ENCODE measurements at regions not wholly inside any gene's neighbourhood (a gene's known extent, or its start where the extent isn't known, plus 50 kb on each side); places are given as distances from the start of the nearest gene placed in this dataset.

GRCh38 chr9:1219284-1219683 lies 169.1 kb downstream of the DMRT2 start:
- Histone ChIP-seq H3K36me3 (ENCODE audit: control insufficient read depth, insufficient read depth, low read length) (no peaks in the 10 kb centered on the region), H3K4me3 (ENCODE audit: low read depth, low read length) (no peak overlapping the region), H3K27me3 (ENCODE audit: control insufficient read depth, insufficient read depth, low read length) (no peaks in the 10 kb centered on the region)
- DNase-seq (ENCODE audit: low read depth), result peak; percentile 48
- no peak for TF ChIP-seq CTCF (IDR thresholded peaks at IDR 0.05; ENCODE audit: insufficient read depth, low read length, severe bottlenecking)
- FAIRE-seq, result no peak

- FAIRE-seq, result no peak
- H3K36me3 ChIP-seq (ENCODE audit: control insufficient read depth, insufficient read depth, low read length), result no peaks in the 10 kb centered on the region
- no peak for TF ChIP-seq CTCF (IDR thresholded peaks at IDR 0.05; ENCODE audit: insufficient read depth, low read length, severe bottlenecking)
- no peak overlapping the region for H3K4me3 ChIP-seq (ENCODE audit: low read depth, low read length)
- no peak for DNase-seq (ENCODE audit: low read depth)
- no peaks in the 10 kb centered on the region for H3K27me3 ChIP-seq (ENCODE audit: control insufficient read depth, insufficient read depth, low read length)
Measured at GRCh38 chr9:1221298-1221697, 171.1 kb downstream of the DMRT2 start.

GRCh38 chr9:1222511-1222910 lies 172.4 kb downstream of the DMRT2 start:
- peak; percentile 82 for DNase-seq (ENCODE audit: low read depth)
- FAIRE-seq, result no peak
- Histone ChIP-seq H3K36me3 (ENCODE audit: control insufficient read depth, insufficient read depth, low read length) (no peaks in the 10 kb centered on the region), H3K4me3 (ENCODE audit: low read depth, low read length) (no peak overlapping the region), H3K27me3 (ENCODE audit: control insufficient read depth, insufficient read depth, low read length) (no peaks in the 10 kb centered on the region)
- TF ChIP-seq CTCF (IDR thresholded peaks at IDR 0.05; ENCODE audit: insufficient read depth, low read length, severe bottlenecking), result no peak

- Histone ChIP-seq H3K27me3 (ENCODE audit: control insufficient read depth, insufficient read depth, low read length) (no peaks in the 10 kb centered on the region), H3K4me3 (ENCODE audit: low read depth, low read length) (no peak overlapping the region), H3K36me3 (ENCODE audit: control insufficient read depth, insufficient read depth, low read length) (no peaks in the 10 kb centered on the region)
- no peak for FAIRE-seq
- TF ChIP-seq CTCF (IDR thresholded peaks at IDR 0.05; ENCODE audit: insufficient read depth, low read length, severe bottlenecking), result no peak
- peak; percentile 79 for DNase-seq (ENCODE audit: low read depth)
Measured at GRCh38 chr9:1231998-1232919, 182.1 kb downstream of the DMRT2 start.

- no peak for TF ChIP-seq CTCF (IDR thresholded peaks at IDR 0.05; ENCODE audit: insufficient read depth, low read length, severe bottlenecking)
- DNase-seq (ENCODE audit: low read depth), result no peak
- H3K27me3 ChIP-seq (ENCODE audit: control insufficient read depth, insufficient read depth, low read length), result no peaks in the 10 kb centered on the region
- no peak overlapping the region for H3K4me3 ChIP-seq (ENCODE audit: low read depth, low read length)
- no peaks in the 10 kb centered on the region for H3K36me3 ChIP-seq (ENCODE audit: control insufficient read depth, insufficient read depth, low read length)
- FAIRE-seq, result no peak
Measured at GRCh38 chr9:1233568-1233967, 183.4 kb downstream of the DMRT2 start.
